ENCODE measurements at regions not wholly inside any gene's neighbourhood (a gene's known extent, or its start where the extent isn't known, plus 50 kb on each side); places are given as distances from the start of the nearest gene placed in this dataset.
A peak's percentile ranks its signal among the peaks of the same experiment; 100 is the strongest.

- no peak overlapping the region; the same call in 1 of the 2 replicates for H3K4me3 ChIP-seq (ENCODE audit: low read depth, low read length)
- H3K4me1 ChIP-seq (ENCODE audit: control insufficient read depth, insufficient read depth, low read length) = peaks cover 66% of the 10 kb centered on the region
- H3K9me3 ChIP-seq (ENCODE audit: control insufficient read depth, insufficient read depth, low read length) = no peaks in the 10 kb centered on the region
- H3K36me3 ChIP-seq (ENCODE audit: control insufficient read depth, insufficient read depth, low read length) = no peaks in the 10 kb centered on the region
- H3K9ac ChIP-seq (ENCODE audit: low read depth, low read length) = no peak overlapping the region
- H3K27me3 ChIP-seq (ENCODE audit: control insufficient read depth, insufficient read depth, low read length) = no peaks in the 10 kb centered on the region
- no peak overlapping the region for H3K27ac ChIP-seq (ENCODE audit: low read depth, low read length)
Observed at GRCh38 chr9:71364186-71364955, 242.9 kb upstream of the TRPM3 start.

GRCh38 chr9:71363286-71363961, 242.0 kb upstream of the TRPM3 start:
- no peaks in the 10 kb centered on the region for H3K9me3 ChIP-seq (ENCODE audit: control insufficient read depth, insufficient read depth, low read length)
- no peak overlapping the region for H3K9ac ChIP-seq (ENCODE audit: low read depth, low read length)
- peak overlapping the region; percentile 68 for H3K27ac ChIP-seq (ENCODE audit: low read depth, low read length)
- no peaks in the 10 kb centered on the region for H3K27me3 ChIP-seq (ENCODE audit: control insufficient read depth, insufficient read depth, low read length)
- no peaks in the 10 kb centered on the region for H3K36me3 ChIP-seq (ENCODE audit: control insufficient read depth, insufficient read depth, low read length)
- H3K4me3 ChIP-seq (ENCODE audit: low read depth, low read length) = peak overlapping the region; percentile 2; the same call in 1 of the 2 replicates
- H3K4me1 ChIP-seq (ENCODE audit: control insufficient read depth, insufficient read depth, low read length) = peaks cover 63% of the 10 kb centered on the region

- Histone ChIP-seq H3K9me3 (ENCODE audit: control insufficient read depth, insufficient read depth, low read length) (no peaks in the 10 kb centered on the region), H3K9ac (ENCODE audit: low read depth, low read length) (no peak overlapping the region), H3K36me3 (ENCODE audit: control insufficient read depth, insufficient read depth, low read length) (no peaks in the 10 kb centered on the region), H3K4me1 (ENCODE audit: control insufficient read depth, insufficient read depth, low read length) (peaks cover 66% of the 10 kb centered on the region), H3K4me3 (ENCODE audit: low read depth, low read length) (no peak overlapping the region), H3K27ac (ENCODE audit: low read depth, low read length) (peak overlapping the region; percentile 43), H3K27me3 (ENCODE audit: control insufficient read depth, insufficient read depth, low read length) (no peaks in the 10 kb centered on the region)
Observed at GRCh38 chr9:71361357-71361756, 239.9 kb upstream of the TRPM3 start.

GRCh38 chr9:71357346-71357745, 235.9 kb upstream of the TRPM3 start:
- Histone ChIP-seq H3K36me3 (ENCODE audit: control insufficient read depth, insufficient read depth, low read length) (no peaks in the 10 kb centered on the region), H3K27me3 (ENCODE audit: control insufficient read depth, insufficient read depth, low read length) (no peaks in the 10 kb centered on the region), H3K4me3 (ENCODE audit: low read depth, low read length) (no peak overlapping the region), H3K4me1 (ENCODE audit: control insufficient read depth, insufficient read depth, low read length) (peaks cover 44% of the 10 kb centered on the region), H3K9me3 (ENCODE audit: control insufficient read depth, insufficient read depth, low read length) (no peaks in the 10 kb centered on the region), H3K27ac (ENCODE audit: low read depth, low read length) (no peak overlapping the region), H3K9ac (ENCODE audit: low read depth, low read length) (no peak overlapping the region)

GRCh38 chr9:71355884-71356283, 234.5 kb upstream of the TRPM3 start:
- Histone ChIP-seq H3K9me3 (ENCODE audit: control insufficient read depth, insufficient read depth, low read length) (no peaks in the 10 kb centered on the region), H3K36me3 (ENCODE audit: control insufficient read depth, insufficient read depth, low read length) (no peaks in the 10 kb centered on the region)

GRCh38 chr9:71353720-71354119, 232.3 kb upstream of the TRPM3 start:
- Histone ChIP-seq H3K4me1 (ENCODE audit: control insufficient read depth, insufficient read depth, low read length) (peaks cover 31% of the 10 kb centered on the region), H3K4me3 (ENCODE audit: low read depth, low read length) (no peak overlapping the region), H3K27ac (ENCODE audit: low read depth, low read length) (no peak overlapping the region), H3K36me3 (ENCODE audit: control insufficient read depth, insufficient read depth, low read length) (no peaks in the 10 kb centered on the region), H3K9ac (ENCODE audit: low read depth, low read length) (no peak overlapping the region), H3K9me3 (ENCODE audit: control insufficient read depth, insufficient read depth, low read length) (no peaks in the 10 kb centered on the region), H3K27me3 (ENCODE audit: control insufficient read depth, insufficient read depth, low read length) (no peaks in the 10 kb centered on the region)

More at GRCh38 chr9:71355884-71356283, 234.5 kb upstream of the TRPM3 start:
- Histone ChIP-seq H3K9ac (ENCODE audit: low read depth, low read length) (no peak overlapping the region), H3K4me3 (ENCODE audit: low read depth, low read length) (no peak overlapping the region), H3K27ac (ENCODE audit: low read depth, low read length) (no peak overlapping the region), H3K27me3 (ENCODE audit: control insufficient read depth, insufficient read depth, low read length) (no peaks in the 10 kb centered on the region), H3K4me1 (ENCODE audit: control insufficient read depth, insufficient read depth, low read length) (peaks cover 31% of the 10 kb centered on the region)

GRCh38 chr9:71352837-71353236, 231.4 kb upstream of the TRPM3 start:
- no peak overlapping the region for H3K9ac ChIP-seq (ENCODE audit: low read depth, low read length)
- H3K4me3 ChIP-seq (ENCODE audit: low read depth, low read length) = no peak overlapping the region
- no peak overlapping the region for H3K27ac ChIP-seq (ENCODE audit: low read depth, low read length)
- peaks cover 23% of the 10 kb centered on the region for H3K4me1 ChIP-seq (ENCODE audit: control insufficient read depth, insufficient read depth, low read length)
- H3K9me3 ChIP-seq (ENCODE audit: control insufficient read depth, insufficient read depth, low read length) = no peaks in the 10 kb centered on the region
- H3K27me3 ChIP-seq (ENCODE audit: control insufficient read depth, insufficient read depth, low read length) = no peaks in the 10 kb centered on the region
- H3K36me3 ChIP-seq (ENCODE audit: control insufficient read depth, insufficient read depth, low read length) = no peaks in the 10 kb centered on the region

GRCh38 chr9:71349218-71349617, 227.8 kb upstream of the TRPM3 start:
- Histone ChIP-seq H3K36me3 (ENCODE audit: control insufficient read depth, insufficient read depth, low read length) (no peaks in the 10 kb centered on the region), H3K27ac (ENCODE audit: low read depth, low read length) (no peak overlapping the region), H3K4me1 (ENCODE audit: control insufficient read depth, insufficient read depth, low read length) (no peaks in the 10 kb centered on the region; the same call in 1 of the 2 replicates), H3K9ac (ENCODE audit: low read depth, low read length) (no peak overlapping the region), H3K27me3 (ENCODE audit: control insufficient read depth, insufficient read depth, low read length) (no peaks in the 10 kb centered on the region), H3K4me3 (ENCODE audit: low read depth, low read length) (no peak overlapping the region), H3K9me3 (ENCODE audit: control insufficient read depth, insufficient read depth, low read length) (no peaks in the 10 kb centered on the region)

GRCh38 chr9:71333321-71333720, 211.9 kb upstream of the TRPM3 start:
- Histone ChIP-seq H3K9ac (ENCODE audit: low read depth, low read length) (no peak overlapping the region), H3K4me3 (ENCODE audit: low read depth, low read length) (no peak overlapping the region), H3K4me1 (ENCODE audit: control insufficient read depth, insufficient read depth, low read length) (peaks cover 12% of the 10 kb centered on the region), H3K36me3 (ENCODE audit: control insufficient read depth, insufficient read depth, low read length) (no peaks in the 10 kb centered on the region), H3K27ac (ENCODE audit: low read depth, low read length) (no peak overlapping the region), H3K9me3 (ENCODE audit: control insufficient read depth, insufficient read depth, low read length) (no peaks in the 10 kb centered on the region), H3K27me3 (ENCODE audit: control insufficient read depth, insufficient read depth, low read length) (no peaks in the 10 kb centered on the region)

GRCh38 chr9:71331603-71332002, 210.2 kb upstream of the TRPM3 start:
- Histone ChIP-seq H3K27me3 (ENCODE audit: control insufficient read depth, insufficient read depth, low read length) (no peaks in the 10 kb centered on the region), H3K27ac (ENCODE audit: low read depth, low read length) (no peak overlapping the region), H3K4me3 (ENCODE audit: low read depth, low read length) (no peak overlapping the region), H3K4me1 (ENCODE audit: control insufficient read depth, insufficient read depth, low read length) (peaks cover 12% of the 10 kb centered on the region), H3K36me3 (ENCODE audit: control insufficient read depth, insufficient read depth, low read length) (no peaks in the 10 kb centered on the region), H3K9me3 (ENCODE audit: control insufficient read depth, insufficient read depth, low read length) (no peaks in the 10 kb centered on the region), H3K9ac (ENCODE audit: low read depth, low read length) (no peak overlapping the region)

- Histone ChIP-seq H3K9me3 (ENCODE audit: control insufficient read depth, insufficient read depth, low read length) (no peaks in the 10 kb centered on the region), H3K36me3 (ENCODE audit: control insufficient read depth, insufficient read depth, low read length) (no peaks in the 10 kb centered on the region), H3K27ac (ENCODE audit: low read depth, low read length) (no peak overlapping the region), H3K4me3 (ENCODE audit: low read depth, low read length) (no peak overlapping the region), H3K27me3 (ENCODE audit: control insufficient read depth, insufficient read depth, low read length) (no peaks in the 10 kb centered on the region), H3K9ac (ENCODE audit: low read depth, low read length) (no peak overlapping the region), H3K4me1 (ENCODE audit: control insufficient read depth, insufficient read depth, low read length) (peaks cover 12% of the 10 kb centered on the region)
Observed at GRCh38 chr9:71329873-71330272, 208.5 kb upstream of the TRPM3 start.
